ENCODE measurements at regions not wholly inside any gene's neighbourhood (a gene's known extent, or its start where the extent isn't known, plus 50 kb on each side); places are given as distances from the start of the nearest gene placed in this dataset.

GRCh38 chr17:74146196-74146595 is 57.3 kb upstream of the RPL38 start:
- no peak for TF ChIP-seq CTCF (IDR thresholded peaks at IDR 0.05; ENCODE audit: control extremely low read depth, extremely low read depth)

GRCh38 chr17:74147056-74147835 is 56.2 kb upstream of the RPL38 start:
- Histone ChIP-seq H3K9me3 (ENCODE audit: control insufficient read depth in 4 of 4, insufficient read depth in 3 of 4, low read length in 3 of 4) (peaks cover 0 to 8% (median 3%) of the 10 kb centered on the region in 4 donors), H3K36me3 (ENCODE audit: control insufficient read depth in 4 of 4, insufficient read depth in 4 of 4, low read length in 4 of 4) (no peaks in the 10 kb centered on the region), H3K4me3 (no peak overlapping the region), H3K9ac (ENCODE audit: insufficient read depth in 1 of 2, low read length in 2 of 2) (no peak overlapping the region), H3K27me3 (ENCODE audit: control insufficient read depth in 3 of 3, insufficient read depth in 3 of 3, low read length in 2 of 3) (no peaks in the 10 kb centered on the region), H3K4me1 (ENCODE audit: control insufficient read depth in 5 of 5, insufficient read depth in 5 of 5, low read length in 5 of 5) (no peaks in the 10 kb centered on the region), H3K27ac (ENCODE audit: low read depth in 1 of 2, low read length in 1 of 2) (no peak overlapping the region)
- no peak for DNase-seq
- WGBS, 2 donors: 77 to 85% methylated on average over 15 of the region's 15 CpGs
- no peak for ATAC-seq (ENCODE audit: insufficient read depth, low FRiP score)
- TF ChIP-seq CTCF (IDR thresholded peaks at IDR 0.05; ENCODE audit: control extremely low read depth, extremely low read depth): no peak

More at GRCh38 chr17:74146196-74146595, 57.3 kb upstream of the RPL38 start:
- Histone ChIP-seq H3K27ac (ENCODE audit: low read depth in 1 of 2, low read length in 1 of 2) (no peak overlapping the region), H3K27me3 (ENCODE audit: control insufficient read depth in 3 of 3, insufficient read depth in 3 of 3, low read length in 2 of 3) (no peaks in the 10 kb centered on the region), H3K36me3 (ENCODE audit: control insufficient read depth in 4 of 4, insufficient read depth in 4 of 4, low read length in 4 of 4) (no peaks in the 10 kb centered on the region), H3K4me3 (no peak overlapping the region), H3K9ac (ENCODE audit: insufficient read depth in 1 of 2, low read length in 2 of 2) (no peak overlapping the region), H3K9me3 (ENCODE audit: control insufficient read depth in 4 of 4, insufficient read depth in 3 of 4, low read length in 3 of 4) (peaks cover 0 to 8% (median 5%) of the 10 kb centered on the region in 4 donors), H3K4me1 (ENCODE audit: control insufficient read depth in 5 of 5, insufficient read depth in 5 of 5, low read length in 5 of 5) (no peaks in the 10 kb centered on the region)
- DNase-seq: no peak
- no peak for ATAC-seq (ENCODE audit: insufficient read depth, low FRiP score)
- 79 to 93% methylated on average over 3 of the region's 3 CpGs for WGBS, 2 donors

GRCh38 chr17:74147966-74148365 is 55.5 kb upstream of the RPL38 start:
- ATAC-seq (ENCODE audit: insufficient read depth, low FRiP score) (no peak), DNase-seq (no peak)
- Histone ChIP-seq H3K4me3 (no peak overlapping the region), H3K27ac (ENCODE audit: low read depth in 1 of 2, low read length in 1 of 2) (no peak overlapping the region), H3K4me1 (ENCODE audit: control insufficient read depth in 5 of 5, insufficient read depth in 5 of 5, low read length in 5 of 5) (peaks cover 0 to 2% (median 0%) of the 10 kb centered on the region in 5 donors), H3K27me3 (ENCODE audit: control insufficient read depth in 3 of 3, insufficient read depth in 3 of 3, low read length in 2 of 3) (no peaks in the 10 kb centered on the region), H3K36me3 (ENCODE audit: control insufficient read depth in 4 of 4, insufficient read depth in 4 of 4, low read length in 4 of 4) (no peaks in the 10 kb centered on the region), H3K9me3 (ENCODE audit: control insufficient read depth in 4 of 4, insufficient read depth in 3 of 4, low read length in 3 of 4) (peaks cover 0 to 6% (median 0%) of the 10 kb centered on the region in 4 donors), H3K9ac (ENCODE audit: insufficient read depth in 1 of 2, low read length in 2 of 2) (no peak overlapping the region)
- TF ChIP-seq CTCF (IDR thresholded peaks at IDR 0.05; ENCODE audit: control extremely low read depth, extremely low read depth): no peak
- WGBS, 2 donors: 78 to 81% methylated on average over 4 of the region's 4 CpGs

All from lung (tissue), 11 donors.